GM23338 (cell line): ENCODE measurements at regions not wholly inside any gene's neighbourhood (a gene's known extent, or its start where the extent isn't known, plus 50 kb on each side); places are given as distances from the start of the nearest gene placed in this dataset.

Source experiments
- ATAC-seq: fragments of 200-7000 bp; cut with Tn5 transposase; 3 replicates; pipeline ENCODE4 v1.9.1; 2020
- DNase-seq: peaks from one replicate; pipeline ENCODE4 v3.0.0-alpha.2; 2015; ENCODE audit warnings: low spot score
- H2AFZ ChIP-seq: fragments of 200-600 bp; sonication (generic); 2 replicates; pipeline ENCODE4 v1.8.0; 2016; ENCODE audit warnings: antibody characterized with exemption, mild to moderate bottlenecking, moderate library complexity
- H3F3A ChIP-seq: fragments of 200-600 bp; sonication (generic); replicated peaks from 2 replicates; pipeline ENCODE4 v1.8.0; 2017; ENCODE audit warnings: antibody characterized with exemption, mixed run types, low read depth
- H3K27ac ChIP-seq: fragments of 200-600 bp; sonication (generic); 2 replicates; pipeline ENCODE4 v1.6.1; 2016; ENCODE audit warnings: low read depth
- H3K27me3 ChIP-seq: fragments of 200-600 bp; sonication (generic); 2 replicates; pipeline ENCODE4 v1.8.0; 2016; ENCODE audit warnings: mild to moderate bottlenecking, mixed run types, moderate library complexity; ENCODE audit not compliant: insufficient read depth
- H3K36me3 ChIP-seq: fragments of 200-600 bp; sonication (generic); 2 replicates; pipeline ENCODE4 v1.8.0; 2016; ENCODE audit warnings: mild to moderate bottlenecking; ENCODE audit not compliant: insufficient read depth
- H3K4me1 ChIP-seq: fragments of 200-600 bp; sonication (generic); 2 replicates; pipeline ENCODE4 v1.8.0; 2016; ENCODE audit warnings: mild to moderate bottlenecking, moderate library complexity; ENCODE audit not compliant: insufficient read depth
- H3K4me2 ChIP-seq: fragments of 200-600 bp; sonication (generic); 2 replicates; pipeline ENCODE4 v1.7.1; 2017; ENCODE audit warnings: mixed run types
- H3K4me3 ChIP-seq: fragments of 200-600 bp; sonication (generic); 2 replicates; pipeline ENCODE4 v1.6.1; 2016; ENCODE audit warnings: mixed run types
- H3K79me2 ChIP-seq: fragments of 200-600 bp; sonication (generic); replicated peaks from 2 replicates; pipeline ENCODE4 v1.8.0; 2017; ENCODE audit warnings: mild to moderate bottlenecking; ENCODE audit not compliant: insufficient read depth
- H3K9me2 ChIP-seq: fragments of 200-600 bp; sonication (generic); 2 replicates; pipeline ENCODE4 v1.8.0; 2017; ENCODE audit not compliant: insufficient read depth
- H4K20me1 ChIP-seq: fragments of 200-600 bp; sonication (generic); replicated peaks from 2 replicates; pipeline ENCODE4 v1.8.0; 2017; ENCODE audit warnings: mild to moderate bottlenecking; ENCODE audit not compliant: insufficient read depth
- H3K27ac Mint-ChIP-seq: 2 replicates; pipeline ENCODE4 v1.8.0; 2020; ENCODE audit warnings: inconsistent platforms, mild to moderate bottlenecking, moderate library complexity, mixed read lengths
- H3K27me3 Mint-ChIP-seq: 3 replicates; pipeline ENCODE4 v1.8.0; 2022; ENCODE audit warnings: low read depth, mild to moderate bottlenecking, moderate library complexity, mixed read lengths, inconsistent platforms; ENCODE audit not compliant: insufficient read depth, poor library complexity
- H3K36me3 Mint-ChIP-seq: 3 replicates; pipeline ENCODE4 v1.8.0; 2021; ENCODE audit warnings: low read depth, mild to moderate bottlenecking, inconsistent platforms, moderate library complexity, mixed read lengths
- H3K4me1 Mint-ChIP-seq: 3 replicates; pipeline ENCODE4 v1.8.0; 2020; ENCODE audit warnings: mild to moderate bottlenecking, inconsistent platforms, mixed read lengths
- H3K4me3 Mint-ChIP-seq: 3 replicates; pipeline ENCODE4 v1.8.0; 2021; ENCODE audit warnings: moderate library complexity, mild to moderate bottlenecking, inconsistent platforms, mixed read lengths
- H3K9me3 Mint-ChIP-seq: 3 replicates; pipeline ENCODE4 v1.8.0; 2020; ENCODE audit warnings: moderate library complexity, mild to moderate bottlenecking, inconsistent platforms, mixed read lengths
- CTCF ChIP-seq, 2 experiments: fragments of 200-600 bp in 1 of 2; sonication (generic) in 1 of 2; conservative IDR thresholded peaks; 2 replicates each; pipeline versions ENCODE4 v1.5.1 to v1.6.1; 2016 to 2017; ENCODE audit warnings: antibody characterized with exemption in 2 of 2, low read depth in 2 of 2, mild to moderate bottlenecking in 2 of 2, moderate library complexity in 1 of 2
- EZH2 ChIP-seq: fragments of 200-600 bp; sonication (generic); IDR thresholded peaks from one replicate; pipeline ENCODE4 v1.8.0; 2017; ENCODE audit warnings: antibody characterized with exemption, mild to moderate bottlenecking, low read depth; ENCODE audit not compliant: unreplicated experiment
- JUNB ChIP-seq: IDR thresholded peaks from one replicate; pipeline ENCODE4 v1.6.1; 2016; ENCODE audit warnings: antibody characterized with exemption; ENCODE audit not compliant: unreplicated experiment
- NANOG ChIP-seq: IDR thresholded peaks from 2 replicates; pipeline ENCODE4 v1.6.1; 2016; ENCODE audit warnings: antibody characterized with exemption, borderline replicate concordance
- POLR2AphosphoS5 ChIP-seq: IDR thresholded peaks from 2 replicates; pipeline ENCODE4 v1.6.1; 2016; ENCODE audit warnings: antibody characterized with exemption, low read depth
- STAT1 ChIP-seq: IDR thresholded peaks from one replicate; pipeline ENCODE4 v1.6.1; 2016; ENCODE audit warnings: antibody characterized with exemption; ENCODE audit not compliant: unreplicated experiment
- TF ChIP-seq, protein P1 (sequence below): fragments of 250-450 bp; sonication (Bioruptor Pico); IDR thresholded peaks from 2 replicates; pipeline ENCODE4 v1.5.0; 2020; ENCODE audit warnings: mild to moderate bottlenecking, moderate library complexity
- TF ChIP-seq, protein P2 (sequence below): IDR thresholded peaks from one replicate; pipeline ENCODE4 v1.6.1; 2018; ENCODE audit warnings: antibody characterized with exemption; ENCODE audit not compliant: unreplicated experiment
- TF ChIP-seq, protein P3 (sequence below): IDR thresholded peaks from 2 replicates; pipeline ENCODE4 v1.6.1; 2016; ENCODE audit warnings: antibody characterized with exemption

DNA sequence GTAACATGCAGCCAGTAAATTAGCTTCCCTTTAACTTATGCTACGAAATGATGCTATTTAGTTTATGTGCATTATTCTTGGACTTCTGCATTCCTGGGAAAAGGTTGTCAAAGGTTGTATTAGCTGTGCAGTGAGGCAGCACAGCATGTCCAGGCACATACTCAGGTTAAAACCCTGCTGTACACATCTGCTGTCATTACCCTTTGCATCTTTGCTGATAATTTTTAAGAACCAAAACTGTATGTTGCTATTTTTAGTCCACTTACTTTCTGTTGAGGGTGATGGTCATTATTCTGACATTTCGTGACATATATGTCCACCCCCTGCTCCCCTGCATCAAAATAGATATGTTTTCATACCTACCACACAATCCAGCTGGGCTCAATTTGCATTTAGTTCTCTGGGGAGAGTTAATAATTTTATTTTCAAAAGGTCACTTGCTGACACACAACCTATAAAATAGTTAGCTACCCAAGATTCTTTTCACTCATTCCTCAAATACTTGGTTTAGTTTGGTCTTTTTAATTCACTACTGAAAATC, 142.5 kb upstream of the SPACA1 start (continued):
- TF ChIP-seq, protein P1, sequence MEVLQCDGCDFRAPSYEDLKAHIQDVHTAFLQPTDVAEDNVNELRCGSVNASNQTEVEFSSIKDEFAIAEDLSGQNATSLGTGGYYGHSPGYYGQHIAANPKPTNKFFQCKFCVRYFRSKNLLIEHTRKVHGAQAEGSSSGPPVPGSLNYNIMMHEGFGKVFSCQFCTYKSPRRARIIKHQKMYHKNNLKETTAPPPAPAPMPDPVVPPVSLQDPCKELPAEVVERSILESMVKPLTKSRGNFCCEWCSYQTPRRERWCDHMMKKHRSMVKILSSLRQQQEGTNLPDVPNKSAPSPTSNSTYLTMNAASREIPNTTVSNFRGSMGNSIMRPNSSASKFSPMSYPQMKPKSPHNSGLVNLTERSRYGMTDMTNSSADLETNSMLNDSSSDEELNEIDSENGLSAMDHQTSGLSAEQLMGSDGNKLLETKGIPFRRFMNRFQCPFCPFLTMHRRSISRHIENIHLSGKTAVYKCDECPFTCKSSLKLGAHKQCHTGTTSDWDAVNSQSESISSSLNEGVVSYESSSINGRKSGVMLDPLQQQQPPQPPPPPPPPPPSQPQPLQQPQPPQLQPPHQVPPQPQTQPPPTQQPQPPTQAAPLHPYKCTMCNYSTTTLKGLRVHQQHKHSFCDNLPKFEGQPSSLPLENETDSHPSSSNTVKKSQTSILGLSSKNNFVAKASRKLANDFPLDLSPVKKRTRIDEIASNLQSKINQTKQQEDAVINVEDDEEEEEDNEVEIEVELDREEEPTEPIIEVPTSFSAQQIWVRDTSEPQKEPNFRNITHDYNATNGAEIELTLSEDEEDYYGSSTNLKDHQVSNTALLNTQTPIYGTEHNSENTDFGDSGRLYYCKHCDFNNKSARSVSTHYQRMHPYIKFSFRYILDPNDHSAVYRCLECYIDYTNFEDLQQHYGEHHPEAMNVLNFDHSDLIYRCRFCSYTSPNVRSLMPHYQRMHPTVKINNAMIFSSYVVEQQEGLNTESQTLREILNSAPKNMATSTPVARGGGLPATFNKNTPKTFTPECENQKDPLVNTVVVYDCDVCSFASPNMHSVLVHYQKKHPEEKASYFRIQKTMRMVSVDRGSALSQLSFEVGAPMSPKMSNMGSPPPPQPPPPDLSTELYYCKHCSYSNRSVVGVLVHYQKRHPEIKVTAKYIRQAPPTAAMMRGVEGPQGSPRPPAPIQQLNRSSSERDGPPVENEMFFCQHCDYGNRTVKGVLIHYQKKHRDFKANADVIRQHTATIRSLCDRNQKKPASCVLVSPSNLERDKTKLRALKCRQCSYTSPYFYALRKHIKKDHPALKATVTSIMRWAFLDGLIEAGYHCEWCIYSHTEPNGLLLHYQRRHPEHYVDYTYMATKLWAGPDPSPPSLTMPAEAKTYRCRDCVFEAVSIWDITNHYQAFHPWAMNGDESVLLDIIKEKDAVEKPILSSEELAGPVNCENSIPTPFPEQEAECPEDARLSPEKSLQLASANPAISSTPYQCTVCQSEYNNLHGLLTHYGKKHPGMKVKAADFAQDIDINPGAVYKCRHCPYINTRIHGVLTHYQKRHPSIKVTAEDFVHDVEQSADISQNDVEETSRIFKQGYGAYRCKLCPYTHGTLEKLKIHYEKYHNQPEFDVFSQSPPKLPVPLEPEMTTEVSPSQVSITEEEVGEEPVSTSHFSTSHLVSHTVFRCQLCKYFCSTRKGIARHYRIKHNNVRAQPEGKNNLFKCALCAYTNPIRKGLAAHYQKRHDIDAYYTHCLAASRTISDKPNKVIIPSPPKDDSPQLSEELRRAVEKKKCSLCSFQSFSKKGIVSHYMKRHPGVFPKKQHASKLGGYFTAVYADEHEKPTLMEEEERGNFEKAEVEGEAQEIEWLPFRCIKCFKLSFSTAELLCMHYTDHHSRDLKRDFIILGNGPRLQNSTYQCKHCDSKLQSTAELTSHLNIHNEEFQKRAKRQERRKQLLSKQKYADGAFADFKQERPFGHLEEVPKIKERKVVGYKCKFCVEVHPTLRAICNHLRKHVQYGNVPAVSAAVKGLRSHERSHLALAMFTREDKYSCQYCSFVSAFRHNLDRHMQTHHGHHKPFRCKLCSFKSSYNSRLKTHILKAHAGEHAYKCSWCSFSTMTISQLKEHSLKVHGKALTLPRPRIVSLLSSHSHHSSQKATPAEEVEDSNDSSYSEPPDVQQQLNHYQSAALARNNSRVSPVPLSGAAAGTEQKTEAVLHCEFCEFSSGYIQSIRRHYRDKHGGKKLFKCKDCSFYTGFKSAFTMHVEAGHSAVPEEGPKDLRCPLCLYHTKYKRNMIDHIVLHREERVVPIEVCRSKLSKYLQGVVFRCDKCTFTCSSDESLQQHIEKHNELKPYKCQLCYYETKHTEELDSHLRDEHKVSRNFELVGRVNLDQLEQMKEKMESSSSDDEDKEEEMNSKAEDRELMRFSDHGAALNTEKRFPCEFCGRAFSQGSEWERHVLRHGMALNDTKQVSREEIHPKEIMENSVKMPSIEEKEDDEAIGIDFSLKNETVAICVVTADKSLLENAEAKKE: no peak

- ATAC-seq (peak; percentile 90), DNase-seq (peak; percentile 64)
- H3K27me3 Mint-ChIP-seq: peaks cover 2% of the 10 kb centered on the region
- H3K4me3 Mint-ChIP-seq: peak overlapping the region; percentile 19; the same call in 1 of the 3 replicates
- H3K36me3 Mint-ChIP-seq: no peaks in the 10 kb centered on the region
- Histone ChIP-seq H3K4me2 (peak overlapping the region; percentile 30), H3K79me2 (no peaks in the 10 kb centered on the region), H4K20me1 (no peaks in the 10 kb centered on the region), H3K4me3 (no peak overlapping the region), H2AFZ (no peak overlapping the region), H3K27me3 (no peaks in the 10 kb centered on the region), H3K36me3 (no peaks in the 10 kb centered on the region), H3K9me2 (no peaks in the 10 kb centered on the region), H3K4me1 (peaks cover 45% of the 10 kb centered on the region), H3K27ac (no peak overlapping the region), H3F3A (no peaks in the 10 kb centered on the region)
- no peak overlapping the region for H3K27ac Mint-ChIP-seq
- no peaks in the 10 kb centered on the region for H3K9me3 Mint-ChIP-seq
- H3K4me1 Mint-ChIP-seq: peaks cover 60% of the 10 kb centered on the region
- no peak for TF ChIP-seq CTCF (conservative IDR thresholded peaks at IDR 0.05; ENCODE audit: low read depth in 2 of 2)
- TF ChIP-seq, protein P2, sequence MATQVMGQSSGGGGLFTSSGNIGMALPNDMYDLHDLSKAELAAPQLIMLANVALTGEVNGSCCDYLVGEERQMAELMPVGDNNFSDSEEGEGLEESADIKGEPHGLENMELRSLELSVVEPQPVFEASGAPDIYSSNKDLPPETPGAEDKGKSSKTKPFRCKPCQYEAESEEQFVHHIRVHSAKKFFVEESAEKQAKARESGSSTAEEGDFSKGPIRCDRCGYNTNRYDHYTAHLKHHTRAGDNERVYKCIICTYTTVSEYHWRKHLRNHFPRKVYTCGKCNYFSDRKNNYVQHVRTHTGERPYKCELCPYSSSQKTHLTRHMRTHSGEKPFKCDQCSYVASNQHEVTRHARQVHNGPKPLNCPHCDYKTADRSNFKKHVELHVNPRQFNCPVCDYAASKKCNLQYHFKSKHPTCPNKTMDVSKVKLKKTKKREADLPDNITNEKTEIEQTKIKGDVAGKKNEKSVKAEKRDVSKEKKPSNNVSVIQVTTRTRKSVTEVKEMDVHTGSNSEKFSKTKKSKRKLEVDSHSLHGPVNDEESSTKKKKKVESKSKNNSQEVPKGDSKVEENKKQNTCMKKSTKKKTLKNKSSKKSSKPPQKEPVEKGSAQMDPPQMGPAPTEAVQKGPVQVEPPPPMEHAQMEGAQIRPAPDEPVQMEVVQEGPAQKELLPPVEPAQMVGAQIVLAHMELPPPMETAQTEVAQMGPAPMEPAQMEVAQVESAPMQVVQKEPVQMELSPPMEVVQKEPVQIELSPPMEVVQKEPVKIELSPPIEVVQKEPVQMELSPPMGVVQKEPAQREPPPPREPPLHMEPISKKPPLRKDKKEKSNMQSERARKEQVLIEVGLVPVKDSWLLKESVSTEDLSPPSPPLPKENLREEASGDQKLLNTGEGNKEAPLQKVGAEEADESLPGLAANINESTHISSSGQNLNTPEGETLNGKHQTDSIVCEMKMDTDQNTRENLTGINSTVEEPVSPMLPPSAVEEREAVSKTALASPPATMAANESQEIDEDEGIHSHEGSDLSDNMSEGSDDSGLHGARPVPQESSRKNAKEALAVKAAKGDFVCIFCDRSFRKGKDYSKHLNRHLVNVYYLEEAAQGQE: no peak
- no peak for TF ChIP-seq STAT1
- TF ChIP-seq JUNB: no peak
- TF ChIP-seq, protein P3, sequence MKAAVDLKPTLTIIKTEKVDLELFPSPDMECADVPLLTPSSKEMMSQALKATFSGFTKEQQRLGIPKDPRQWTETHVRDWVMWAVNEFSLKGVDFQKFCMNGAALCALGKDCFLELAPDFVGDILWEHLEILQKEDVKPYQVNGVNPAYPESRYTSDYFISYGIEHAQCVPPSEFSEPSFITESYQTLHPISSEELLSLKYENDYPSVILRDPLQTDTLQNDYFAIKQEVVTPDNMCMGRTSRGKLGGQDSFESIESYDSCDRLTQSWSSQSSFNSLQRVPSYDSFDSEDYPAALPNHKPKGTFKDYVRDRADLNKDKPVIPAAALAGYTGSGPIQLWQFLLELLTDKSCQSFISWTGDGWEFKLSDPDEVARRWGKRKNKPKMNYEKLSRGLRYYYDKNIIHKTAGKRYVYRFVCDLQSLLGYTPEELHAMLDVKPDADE: no peak
- TF ChIP-seq POLR2AphosphoS5: no peak
- no peak for TF ChIP-seq EZH2
- TF ChIP-seq NANOG: no peak
Observed at GRCh38 chr6:87904011-87904410, 143.6 kb upstream of the SPACA1 start.
